Lung microvascular endothelial cell (primary cell): ENCODE measurements at regions not wholly inside any gene's neighbourhood (a gene's known extent, or its start where the extent isn't known, plus 50 kb on each side); places are given as distances from the start of the nearest gene placed in this dataset.

ENCODE experiments used
- DNase-seq, 2 donors: peaks; one replicate each; pipeline versions ENCODE4 v3.0.0 to v3.0.0-alpha.2; 2010; ENCODE audit warnings: low read depth in 2 of 2

GRCh38 chr13:38519229-38519911 lies 167.5 kb upstream of the FREM2 start:
- no peak for DNase-seq

GRCh38 chr13:38520041-38520440 lies 166.8 kb upstream of the FREM2 start:
- DNase-seq, result no peak

GRCh38 chr13:38527140-38527539 lies 159.7 kb upstream of the FREM2 start:
- no peak for DNase-seq

GRCh38 chr13:38528986-38529385 lies 157.9 kb upstream of the FREM2 start:
- DNase-seq, result no peak

- no peak for DNase-seq
These were observed 156.4 kb upstream of the FREM2 start for GRCh38 chr13:38530492-38530891.

GRCh38 chr13:38535261-38535660 lies 151.6 kb upstream of the FREM2 start:
- no peak for DNase-seq

GRCh38 chr13:38537051-38537450 lies 149.8 kb upstream of the FREM2 start:
- DNase-seq, result no peak

GRCh38 chr13:38538422-38538821 lies 148.5 kb upstream of the FREM2 start:
- no peak for DNase-seq

GRCh38 chr13:38539632-38540031 lies 147.2 kb upstream of the FREM2 start:
- DNase-seq, result no peak

GRCh38 chr13:38542601-38543000 lies 144.3 kb upstream of the FREM2 start:
- DNase-seq, result no peak

- DNase-seq, result no peak
These were observed 143.3 kb upstream of the FREM2 start for GRCh38 chr13:38543561-38543960.

- no peak for DNase-seq
These were observed 123.1 kb upstream of the FREM2 start for GRCh38 chr13:38563739-38564138.

GRCh38 chr13:38564256-38565150 lies 122.4 kb upstream of the FREM2 start:
- no peak for DNase-seq

GRCh38 chr13:38566023-38566422 lies 120.9 kb upstream of the FREM2 start:
- DNase-seq, result no peak

- DNase-seq, result peak in 1 of 2 donors; percentile 57
These were observed 120.4 kb upstream of the FREM2 start for GRCh38 chr13:38566519-38566918.

- peak in 1 of 2 donors; percentile 22 for DNase-seq
These were observed 116.2 kb upstream of the FREM2 start for GRCh38 chr13:38570706-38571105.

GRCh38 chr13:38575427-38575826 lies 111.5 kb upstream of the FREM2 start:
- DNase-seq, result no peak

GRCh38 chr13:38577048-38577447 lies 109.8 kb upstream of the FREM2 start:
- DNase-seq, result no peak

GRCh38 chr13:38582133-38582532 lies 104.7 kb upstream of the FREM2 start:
- DNase-seq, result peak; percentile 30 to 54

- DNase-seq, result no peak
These were observed 96.6 kb upstream of the FREM2 start for GRCh38 chr13:38590230-38590629.

- no peak for DNase-seq
These were observed 95.9 kb upstream of the FREM2 start for GRCh38 chr13:38590796-38591507.

- peak; percentile 1 to 8 for DNase-seq
These were observed 84.6 kb upstream of the FREM2 start for GRCh38 chr13:38602266-38602665.
